NCI-H510A treated with DMSO at 0.1 percent for 48 hours (cell line): ENCODE measurements at regions not wholly inside any gene's neighbourhood (a gene's known extent, or its start where the extent isn't known, plus 50 kb on each side); places are given as distances from the start of the nearest gene placed in this dataset.

Experiments used
- DNase-seq: peaks from one replicate; lab custom pipeline; 2025; lab: John Stamatoyannopoulos, UW

DNA sequence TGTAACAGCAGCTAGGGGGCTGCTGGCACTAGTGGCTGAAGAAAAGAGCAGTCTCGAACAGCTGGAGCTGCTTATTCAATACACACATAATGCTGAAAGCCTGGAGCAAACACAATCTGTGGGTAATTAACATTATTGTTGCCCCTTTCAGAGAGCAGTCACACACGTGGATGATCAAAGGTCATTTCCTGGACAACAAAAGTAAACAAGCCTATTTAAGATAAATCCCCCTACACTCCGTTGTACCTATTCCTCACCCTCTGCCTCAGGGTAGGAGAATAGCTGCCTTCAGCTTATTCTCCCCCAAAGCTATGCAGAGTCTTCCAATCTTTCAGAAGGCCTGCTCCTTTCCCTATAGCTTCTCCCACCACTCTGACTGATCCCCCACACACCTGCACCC, 803.9 kb downstream of the C4orf33 start:
- no peak for DNase-seq

GRCh38 chr4:129900430-129900953, 804.5 kb downstream of the C4orf33 start:
- no peak for DNase-seq

GRCh38 chr4:129901205-129901604, 805.3 kb downstream of the C4orf33 start:
- no peak for DNase-seq

DNA sequence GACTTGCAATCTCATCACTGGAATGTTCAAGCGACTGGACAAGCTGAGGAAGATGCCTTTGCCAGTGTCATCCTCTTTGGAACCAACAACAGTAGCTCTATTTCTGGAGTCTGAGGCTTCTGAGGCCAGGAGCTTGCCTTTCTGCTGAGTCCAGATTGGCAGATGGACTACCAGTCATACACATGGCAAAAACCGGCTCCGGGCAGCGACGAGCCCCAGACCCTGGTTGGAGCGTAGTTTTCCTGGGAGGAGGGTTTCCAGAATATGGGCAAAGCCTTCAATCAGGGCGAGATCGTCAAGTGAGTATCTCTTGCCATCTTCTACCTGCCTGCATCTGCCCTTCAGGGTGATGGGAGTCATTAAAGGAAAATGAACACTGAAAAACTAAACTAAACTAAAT, 807.9 kb downstream of the C4orf33 start:
- no peak for DNase-seq

DNA sequence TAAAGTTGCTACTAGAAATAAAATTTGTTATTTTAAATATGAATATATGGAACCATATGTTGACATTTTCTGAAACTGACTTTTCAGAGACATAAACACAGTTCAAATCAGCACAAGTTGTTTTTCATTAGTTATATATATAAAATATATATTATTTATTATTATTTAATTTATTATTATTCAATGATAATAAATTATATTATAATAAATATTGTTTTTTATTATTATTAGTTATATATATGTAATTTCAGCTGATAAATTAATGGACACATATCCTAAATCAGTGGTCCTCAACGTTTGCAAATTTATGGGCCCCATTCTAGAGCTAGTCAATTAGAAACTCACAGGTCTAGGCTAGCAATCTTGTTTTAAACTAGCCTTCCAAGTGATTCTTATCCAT, 809.3 kb downstream of the C4orf33 start:
- no peak for DNase-seq

DNA sequence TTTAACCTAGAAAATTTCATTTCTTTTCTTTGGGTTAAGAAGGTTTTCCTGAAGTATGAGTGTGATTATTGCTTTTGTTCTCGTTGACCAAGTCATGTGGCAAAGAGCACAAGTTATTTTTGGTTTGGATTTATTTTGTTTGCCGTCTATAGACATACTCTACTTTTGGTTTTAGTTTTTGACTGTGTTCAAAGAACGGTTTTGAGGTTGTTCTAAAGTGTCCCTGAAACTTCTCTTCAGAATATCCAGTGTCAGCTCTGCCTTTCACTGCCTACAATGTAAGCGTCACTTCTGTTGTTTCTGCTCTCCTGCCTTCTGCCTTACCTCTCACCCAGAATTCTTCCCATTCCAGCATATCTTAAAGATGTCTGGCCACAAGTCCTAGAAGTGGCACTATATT, 812.2 kb downstream of the C4orf33 start:
- DNase-seq = no peak

DNA sequence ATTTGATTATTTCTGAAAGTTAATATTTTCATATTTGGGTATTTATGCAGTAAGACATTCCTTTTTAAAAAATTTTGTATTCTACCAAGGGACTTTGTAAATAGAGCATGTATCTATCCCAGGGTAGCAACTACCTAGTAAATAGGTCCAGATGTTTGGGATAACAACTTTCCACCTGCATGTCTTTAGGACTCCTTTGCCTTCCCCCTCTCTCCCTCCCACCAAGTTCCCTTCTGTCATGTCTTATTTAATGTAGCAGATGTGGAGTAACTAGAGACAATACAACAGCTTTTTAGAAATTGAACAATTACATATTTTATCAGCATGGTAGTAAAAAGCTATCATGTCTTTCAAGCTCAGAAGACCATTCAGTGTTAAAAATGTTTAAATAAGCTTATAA, 821.0 kb downstream of the C4orf33 start:
- DNase-seq = no peak

DNA sequence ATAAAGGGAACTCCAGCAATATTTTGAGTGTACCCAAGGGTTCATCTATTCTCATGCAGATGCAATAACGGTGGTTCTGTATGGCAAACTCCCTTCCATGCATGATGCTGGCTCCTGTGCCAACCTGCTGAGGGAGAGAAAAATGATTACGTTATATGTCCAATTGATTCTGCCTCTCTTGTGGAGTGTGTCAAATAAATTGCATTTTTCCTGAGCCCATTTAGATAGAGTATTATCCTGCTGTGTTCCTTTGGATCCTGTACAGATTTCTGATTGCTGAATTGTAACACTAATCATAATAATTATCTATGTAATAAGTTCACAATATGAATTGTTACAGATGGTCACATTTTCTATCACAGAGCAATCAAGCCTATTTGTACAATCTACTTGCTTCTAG, 821.7 kb downstream of the C4orf33 start:
- DNase-seq = no peak

GRCh38 chr4:129926936-129927335, 831.0 kb downstream of the C4orf33 start:
- DNase-seq = no peak

DNA sequence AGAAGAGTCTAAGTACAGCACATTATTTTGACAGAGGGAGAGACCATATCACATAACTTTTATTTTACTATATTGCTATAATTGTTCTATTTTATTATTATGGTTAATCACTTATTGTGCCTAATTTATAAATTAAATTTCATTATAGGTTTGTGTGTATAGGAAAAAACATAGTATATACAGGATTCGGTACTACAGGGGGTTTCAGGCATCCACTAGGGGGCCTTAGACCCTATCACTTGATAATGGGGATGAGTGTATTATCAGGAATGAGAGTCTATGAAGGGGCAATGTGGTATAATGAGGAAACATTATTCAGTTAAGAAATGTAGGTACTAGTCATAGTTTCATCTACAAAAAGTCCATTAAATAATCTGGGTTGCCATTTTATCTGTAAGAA, 833.1 kb downstream of the C4orf33 start:
- no peak for DNase-seq

- no peak for DNase-seq
These were observed 834.0 kb downstream of the C4orf33 start for GRCh38 chr4:129929984-129930383.

GRCh38 chr4:129950217-129950616, 854.3 kb downstream of the C4orf33 start:
- no peak for DNase-seq

- DNase-seq = no peak
These were observed 870.2 kb downstream of the C4orf33 start for GRCh38 chr4:129966175-129966574.

DNA sequence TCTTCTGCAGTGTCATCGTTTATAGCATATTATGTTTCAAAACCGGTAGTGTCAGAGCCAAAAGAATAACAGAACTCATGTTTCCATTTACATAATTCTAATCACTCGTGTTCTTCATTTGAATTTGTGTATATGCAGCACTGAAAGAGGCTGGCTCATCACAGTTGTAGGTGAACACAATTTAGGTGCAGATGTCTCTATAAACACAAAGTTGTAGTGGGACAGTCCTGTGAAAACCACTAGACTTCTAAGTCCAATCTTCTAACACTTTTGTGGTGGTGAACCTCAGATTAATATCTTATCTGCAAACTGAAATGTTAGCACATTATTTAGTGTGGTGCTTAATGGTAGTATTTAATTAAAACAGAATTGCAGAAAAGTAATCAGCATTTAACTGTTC, 872.4 kb downstream of the C4orf33 start:
- DNase-seq = no peak

- DNase-seq = no peak
These were observed 872.8 kb downstream of the C4orf33 start for GRCh38 chr4:129968778-129969177.

DNA sequence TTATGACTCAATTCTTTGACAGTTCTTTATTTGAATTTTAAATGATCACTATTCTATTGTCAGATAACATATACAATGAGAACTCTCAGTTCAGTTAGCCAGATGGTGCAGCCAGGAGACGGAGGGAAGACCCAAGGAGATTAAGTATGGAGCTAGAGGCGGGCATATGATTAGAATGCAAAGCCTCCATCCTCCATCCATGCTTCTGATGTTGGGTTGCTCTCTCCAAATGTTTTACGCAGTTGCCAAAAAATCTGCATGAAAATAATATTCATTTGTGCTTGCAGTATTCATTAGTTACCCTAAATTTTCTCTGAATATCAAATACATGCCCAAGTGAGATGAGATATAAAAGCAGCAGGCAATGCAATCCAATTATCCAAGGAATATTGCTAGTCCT, 874.8 kb downstream of the C4orf33 start:
- DNase-seq = no peak

DNA sequence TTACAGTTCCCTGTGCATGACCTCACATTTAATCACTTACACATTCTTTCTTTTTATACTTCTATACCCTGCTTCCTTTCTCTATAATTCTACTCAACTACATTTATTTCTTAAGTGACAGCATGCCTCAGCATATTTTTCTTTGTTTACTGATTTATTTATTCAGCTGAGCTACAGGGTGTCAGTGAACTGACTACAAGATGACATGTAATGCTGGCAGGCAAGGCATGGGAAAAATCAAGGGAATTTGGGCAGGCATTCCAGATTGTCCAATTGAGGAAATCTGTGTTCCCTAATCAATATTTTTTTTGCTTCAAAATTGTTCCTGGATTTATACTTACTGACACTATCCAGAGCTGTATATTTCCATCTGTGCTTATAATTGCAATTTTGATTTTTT, 875.5 kb downstream of the C4orf33 start:
- DNase-seq = no peak

GRCh38 chr4:129972257-129972656, 876.3 kb downstream of the C4orf33 start:
- no peak for DNase-seq

DNA sequence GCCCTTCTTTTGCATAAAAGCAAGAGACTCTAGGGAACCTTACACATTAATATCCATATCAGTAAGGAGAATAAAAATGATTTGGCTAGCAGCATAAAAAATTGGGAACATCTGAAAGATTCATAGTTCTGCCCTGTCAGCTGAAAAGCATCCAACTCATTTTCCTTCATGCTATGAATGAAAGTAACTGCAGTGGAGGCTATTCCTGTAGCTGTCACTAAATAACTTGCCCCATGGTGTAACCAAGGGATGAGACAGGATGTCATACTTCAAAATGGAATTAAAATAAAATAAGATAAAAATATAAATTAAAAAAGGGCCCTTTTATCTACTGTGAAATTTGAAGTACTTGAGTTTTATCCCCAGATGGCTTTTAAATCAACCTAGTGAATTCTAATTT, 878.8 kb downstream of the C4orf33 start:
- DNase-seq = no peak

- no peak for DNase-seq
These were observed 882.4 kb downstream of the C4orf33 start for GRCh38 chr4:129978315-129978714.

DNA sequence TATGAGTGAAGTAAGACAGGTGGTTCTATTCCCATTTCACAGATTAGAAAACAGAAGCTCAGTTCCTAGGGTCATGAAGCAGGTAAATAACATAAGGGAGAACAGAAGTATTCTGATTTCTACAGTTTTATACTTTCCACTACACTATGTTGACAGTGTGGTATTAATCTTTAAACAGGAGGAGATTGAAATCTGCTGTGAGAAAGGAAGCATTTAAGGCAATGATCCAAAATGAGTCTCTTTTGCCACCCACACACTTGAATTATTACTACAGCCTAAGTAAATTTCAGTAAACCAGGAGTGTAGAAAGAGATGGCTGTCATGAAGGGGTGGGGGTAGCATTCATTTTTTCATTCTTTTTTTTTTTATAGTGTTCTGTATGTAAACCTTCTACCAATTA, 893.0 kb downstream of the C4orf33 start:
- DNase-seq = no peak

DNA sequence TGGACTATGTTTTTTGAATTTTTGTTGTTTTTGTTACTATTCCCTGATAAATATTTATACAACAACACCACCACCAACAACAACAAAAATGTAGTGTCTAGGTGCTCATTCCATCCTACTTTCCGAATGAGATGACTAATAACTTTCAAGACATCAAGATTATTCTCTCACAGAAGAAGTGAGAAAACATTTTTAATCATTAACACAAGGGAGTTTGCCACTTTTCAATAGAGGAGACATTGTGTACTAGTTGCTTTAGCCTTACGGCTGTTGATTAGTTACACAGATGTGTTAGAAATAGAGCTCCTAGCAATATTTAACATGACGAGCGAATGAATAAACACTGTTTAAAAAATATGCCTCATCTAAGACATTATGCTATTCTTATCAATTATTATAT, 898.8 kb downstream of the C4orf33 start:
- no peak for DNase-seq

DNA sequence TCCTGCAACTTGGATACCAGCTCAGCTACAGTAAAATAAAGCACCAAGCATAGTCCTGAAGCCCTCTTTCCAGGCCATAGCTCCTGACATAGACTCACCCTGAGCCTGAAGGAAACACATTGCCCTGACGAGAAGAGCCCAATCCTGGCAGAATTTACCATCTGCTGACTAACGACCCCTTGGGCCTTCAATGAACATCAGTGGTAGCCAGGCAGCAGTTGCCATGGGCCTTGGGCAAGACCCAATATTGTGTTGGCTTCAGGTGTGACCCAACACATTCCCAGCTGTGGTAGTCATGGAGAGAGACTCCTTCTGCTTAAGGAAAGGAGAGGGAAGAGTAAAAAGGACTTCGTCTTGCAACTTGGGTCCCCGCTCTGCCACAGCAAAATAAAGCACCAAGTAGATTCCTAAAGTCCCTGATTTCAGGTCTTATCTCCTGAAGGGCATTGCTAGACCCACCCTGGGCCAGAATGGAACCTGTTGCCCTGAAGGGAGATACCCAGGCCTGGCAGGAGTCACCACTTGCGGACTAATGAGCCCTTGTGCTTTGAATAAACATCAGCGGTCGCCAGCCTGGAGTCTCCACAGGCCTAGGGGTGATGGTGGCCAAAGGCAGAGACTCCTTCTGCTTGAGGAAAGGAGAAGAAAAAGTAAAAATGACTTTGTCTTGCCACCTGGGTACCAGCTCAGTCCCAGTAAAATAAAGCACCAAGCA, 902.6 kb downstream of the C4orf33 start:
- no peak for DNase-seq

DNA sequence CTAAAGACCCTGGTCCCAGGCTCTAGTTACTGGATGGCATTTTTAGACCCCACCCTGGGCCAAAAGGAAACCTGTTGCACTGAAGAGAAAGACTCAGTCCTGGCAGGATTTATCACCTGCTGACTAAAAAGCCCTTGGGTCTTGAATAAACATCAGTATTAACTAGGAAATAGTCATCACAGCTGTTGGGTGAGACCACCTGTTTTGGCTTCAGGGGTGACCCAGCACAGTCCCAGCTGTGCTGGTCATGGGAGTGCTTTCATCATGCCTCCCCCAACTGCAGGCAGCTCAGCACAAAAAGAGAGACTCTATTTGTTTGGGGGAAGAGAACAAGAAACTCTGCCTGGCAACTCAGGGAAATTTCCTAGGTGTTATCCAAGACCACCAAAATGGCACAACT, 903.2 kb downstream of the C4orf33 start:
- DNase-seq = no peak
